Stimulated activated CD4-positive, alpha-beta T cell treated with anti-CD3 and anti-CD28 coated beads, TNF-alpha, amount 100 ng/mL, for 1 hour (primary cell): ENCODE measurements at regions not wholly inside any gene's neighbourhood (a gene's known extent, or its start where the extent isn't known, plus 50 kb on each side); places are given as distances from the start of the nearest gene placed in this dataset.

Experiments
- DNase-seq, 3 donors: peaks; one replicate each; pipeline ENCODE4 v3.0.0-alpha.2; 2020; ENCODE audit warnings: low read depth in 3 of 3, low spot score in 1 of 3

- DNase-seq = no peak
Observed at GRCh38 chr2:160672211-160672610, 178.6 kb upstream of the RBMS1 start.

GRCh38 chr2:160674146-160674750, 180.6 kb upstream of the RBMS1 start:
- no peak for DNase-seq

- DNase-seq = no peak
Observed at GRCh38 chr2:160679686-160680085, 186.1 kb upstream of the RBMS1 start.

GRCh38 chr2:160680294-160680693, 186.7 kb upstream of the RBMS1 start:
- no peak for DNase-seq

GRCh38 chr2:160680974-160681373, 187.4 kb upstream of the RBMS1 start:
- DNase-seq = no peak

GRCh38 chr2:160683206-160683605, 189.6 kb upstream of the RBMS1 start:
- DNase-seq = no peak

GRCh38 chr2:160687629-160688028, 194.0 kb upstream of the RBMS1 start:
- no peak for DNase-seq

GRCh38 chr2:160689441-160689840, 195.8 kb upstream of the RBMS1 start:
- DNase-seq = no peak

- DNase-seq = no peak
Observed at GRCh38 chr2:160694221-160694620, 200.6 kb upstream of the RBMS1 start.

GRCh38 chr2:160694631-160695030, 201.0 kb upstream of the RBMS1 start:
- no peak for DNase-seq

- DNase-seq = no peak
Observed at GRCh38 chr2:160695402-160696086, 201.9 kb upstream of the RBMS1 start.

GRCh38 chr2:160696087-160696452, 202.5 kb upstream of the RBMS1 start:
- DNase-seq = no peak

GRCh38 chr2:160697817-160698216, 204.2 kb upstream of the RBMS1 start:
- no peak for DNase-seq

GRCh38 chr2:160700021-160700814, 206.6 kb upstream of the RBMS1 start:
- no peak for DNase-seq

GRCh38 chr2:160701822-160702221, 208.2 kb upstream of the RBMS1 start:
- DNase-seq = no peak

GRCh38 chr2:160702754-160703153, 209.1 kb upstream of the RBMS1 start:
- DNase-seq = no peak

GRCh38 chr2:160703648-160704585, 210.3 kb upstream of the RBMS1 start:
- no peak for DNase-seq

- no peak for DNase-seq
Observed at GRCh38 chr2:160715428-160715827, 221.8 kb upstream of the RBMS1 start.

GRCh38 chr2:160719116-160719515, 225.5 kb upstream of the RBMS1 start:
- DNase-seq = no peak

- DNase-seq = no peak
Observed at GRCh38 chr2:160720098-160720497, 226.5 kb upstream of the RBMS1 start.
